HCT116 (cell line): ENCODE measurements at regions not wholly inside any gene's neighbourhood (a gene's known extent, or its start where the extent isn't known, plus 50 kb on each side); places are given as distances from the start of the nearest gene placed in this dataset.
"Not testable (repeated sequence)": the region's sequence is repeated elsewhere in the genome, so short reads cannot be mapped to it uniquely, and the experiment has no call there.

Experiments
- ATAC-seq: fragments of 200-7000 bp; cut with Tn5 transposase; 2 replicates; pipeline ENCODE4 v1.9.1; 2020; ENCODE audit warnings: mild to moderate bottlenecking, moderate library complexity
- BruUV-seq: library from RNA; stranded (reverse); fragments of 400-500 nt; replicated peaks from 2 replicates; lab custom pipeline; 2021; lab: Mats Ljungman, UMichigan
- CTCF ChIA-PET: fragments of 300-600 bp; sonication (Branson Sonifier 250); formaldehyde crosslinking; loops from one replicate; lab custom pipeline; 2021; ENCODE audit warnings: antibody characterized with exemption; lab: Charles Lee
- POLR2A ChIA-PET: fragments of 300-600, 350-600 bp; sonication (Branson Sonifier 250); formaldehyde crosslinking; loops from one replicate; lab custom pipeline; 2021; ENCODE audit warnings: antibody characterized with exemption; lab: Charles Lee
- RAD21 ChIA-PET, 2 experiments: fragments of 300-600 bp; sonication (Branson Sonifier 250); formaldehyde crosslinking; loops; one replicate each; lab custom pipeline; 2023; ENCODE audit warnings: low total read pairs in 2 of 2; ENCODE audit not compliant: uncharacterized antibody in 2 of 2, unreplicated experiment in 2 of 2, low non-redundant PET in 1 of 2; lab: Charles Lee
- DNase-seq: peaks from one replicate; pipeline ENCODE4 v3.0.0-alpha.2; 2010; ENCODE audit warnings: low read depth, low spot score
- H2AFZ ChIP-seq: fragments of 200-600 bp; shearing (Covaris generic), sonication (generic); 2 replicates; pipeline ENCODE4 v1.6.1; 2017; ENCODE audit warnings: low read depth, mixed run types, mixed read lengths, antibody characterized with exemption, low read length; ENCODE audit not compliant: poor library complexity, severe bottlenecking
- H3K27ac ChIP-seq: 2 replicates; pipeline ENCODE4 v1.5.1; 2012; ENCODE audit warnings: low read depth, low read length
- H3K27me3 ChIP-seq: fragments of 200-600 bp; sonication (generic); 2 replicates; pipeline ENCODE4 v1.6.1; 2016; ENCODE audit warnings: mixed run types, low read length, mixed read lengths; ENCODE audit not compliant: insufficient read depth
- H3K36me3 ChIP-seq, 2 experiments: fragments of 200-500 bp in 1 of 2; fragments of 200-600 bp in 1 of 2; sonication (Bioruptor generic) in 1 of 2; sonication (generic) in 1 of 2; 2 replicates each; pipeline versions ENCODE4 v1.5.1 to v1.6.1; 2014 to 2016; ENCODE audit warnings: low read length in 2 of 2, inconsistent platforms in 1 of 2, mixed read lengths in 1 of 2, mixed run types in 1 of 2; ENCODE audit not compliant: insufficient read depth in 2 of 2, control insufficient read depth in 1 of 2
- H3K4me1 ChIP-seq, 2 experiments: fragments of 200-600 bp in 1 of 2; sonication (generic) in 1 of 2; 2 replicates each; pipeline versions ENCODE4 v1.5.1 to v1.6.1; 2012 to 2017; ENCODE audit warnings: low read length in 2 of 2, inconsistent platforms in 1 of 2, mild to moderate bottlenecking in 1 of 2, mixed read lengths in 1 of 2, mixed run types in 1 of 2, moderate library complexity in 1 of 2; ENCODE audit not compliant: insufficient read depth in 2 of 2, control insufficient read depth in 1 of 2
- H3K4me2 ChIP-seq: fragments of 200-600 bp; sonication (generic); 2 replicates; pipeline ENCODE4 v1.6.1; 2017; ENCODE audit warnings: mixed run types, low read length, mixed read lengths
- H3K4me3 ChIP-seq, 2 experiments: fragments of 200-600 bp in 1 of 2; sonication (generic) in 1 of 2; replicated peaks in 1 of 2; 2 replicates each; pipeline ENCODE4 v1.5.1; 2011 to 2016; ENCODE audit warnings: low read length in 2 of 2, control low read depth in 1 of 2, low read depth in 1 of 2, mild to moderate bottlenecking in 1 of 2, mixed read lengths in 1 of 2, mixed run types in 1 of 2
- H3K79me2 ChIP-seq: fragments of 200-600 bp; sonication (generic); 2 replicates; pipeline ENCODE4 v1.6.1; 2017; ENCODE audit warnings: mild to moderate bottlenecking, mixed run types, low read length, moderate library complexity, mixed read lengths; ENCODE audit not compliant: insufficient read depth
- H3K9ac ChIP-seq: fragments of 200-600 bp; sonication (generic); 2 replicates; pipeline ENCODE4 v1.6.1; 2016; ENCODE audit warnings: low read length, mixed read lengths
- H3K9me2 ChIP-seq: fragments of 200-600 bp; sonication (generic), shearing (Covaris generic); 2 replicates; pipeline ENCODE4 v1.6.1; 2017; ENCODE audit warnings: mixed run types, mild to moderate bottlenecking, moderate library complexity; ENCODE audit not compliant: insufficient read depth
- H3K9me3 ChIP-seq, 2 experiments: fragments of 200-500 bp in 1 of 2; fragments of 200-600 bp in 1 of 2; sonication (Bioruptor generic) in 1 of 2; sonication (generic) in 1 of 2; 2 replicates each; pipeline ENCODE4 v1.6.1; 2014 to 2017; ENCODE audit warnings: low read length in 2 of 2, mixed read lengths in 2 of 2, inconsistent platforms in 1 of 2, low read depth in 1 of 2, mild to moderate bottlenecking in 1 of 2, mixed run types in 1 of 2, moderate library complexity in 1 of 2; ENCODE audit not compliant: control insufficient read depth in 1 of 2, insufficient read depth in 1 of 2
- H4K20me1 ChIP-seq: fragments of 200-600 bp; sonication (generic), shearing (Covaris generic); 2 replicates; pipeline ENCODE4 v1.6.1; 2017; ENCODE audit warnings: mixed run types, mild to moderate bottlenecking, moderate library complexity; ENCODE audit not compliant: insufficient read depth
- ATF3 ChIP-seq: IDR thresholded peaks from 2 replicates; pipeline ENCODE4 v1.6.1; 2012
- EZH2 ChIP-seq: fragments of 200-600 bp; sonication (generic); IDR thresholded peaks from 2 replicates; pipeline ENCODE4 v1.6.1; 2017; ENCODE audit warnings: antibody characterized with exemption, mixed run types
- JUND ChIP-seq: IDR thresholded peaks from 2 replicates; pipeline ENCODE4 v1.6.1; 2012
- MAX ChIP-seq: IDR thresholded peaks from 2 replicates; pipeline ENCODE4 v1.6.1; 2012
- POLR2A ChIP-seq: IDR thresholded peaks from 2 replicates; pipeline ENCODE4 v1.7.0; 2011; ENCODE audit warnings: borderline replicate concordance; ENCODE audit not compliant: insufficient read depth, insufficient read length; ENCODE audit errors: extremely low read depth
- POLR2AphosphoS5 ChIP-seq: IDR thresholded peaks from 2 replicates; pipeline ENCODE4 v1.6.1; 2011; ENCODE audit warnings: mild to moderate bottlenecking, low read depth, low read length, moderate library complexity
- REST ChIP-seq: IDR thresholded peaks from 2 replicates; pipeline ENCODE4 v1.6.1; 2012; ENCODE audit warnings: low read depth
- SIN3A ChIP-seq: IDR thresholded peaks from 2 replicates; pipeline ENCODE4 v1.6.1; 2012; ENCODE audit warnings: low read depth
- SRF ChIP-seq: IDR thresholded peaks from 2 replicates; pipeline ENCODE4 v1.6.1; 2012; ENCODE audit warnings: low read depth
- YY1 ChIP-seq: IDR thresholded peaks from 2 replicates; pipeline ENCODE4 v1.6.1; 2011; ENCODE audit warnings: low read length, low read depth, moderate library complexity, mild to moderate bottlenecking; ENCODE audit not compliant: insufficient replicate concordance; ENCODE audit errors: extremely low read depth
- ZBTB33 ChIP-seq: IDR thresholded peaks from 2 replicates; pipeline ENCODE4 v1.6.1; 2011; ENCODE audit warnings: mild to moderate bottlenecking, low read length, moderate library complexity; ENCODE audit not compliant: insufficient replicate concordance; ENCODE audit errors: extremely low read depth
- ZFX ChIP-seq: fragments of 450-650 bp; IDR thresholded peaks from 2 replicates; pipeline ENCODE4 v1.6.1; 2017
- intact Hi-C: fragments of 100-400 bp; cut with micrococcal nuclease; formaldehyde crosslinking; loops from 2 replicates; pipeline ENCODE4 v1.10.0; 2022

GRCh38 chr22:11065876-11066457 lies 4462.0 kb upstream of the OR11H1 start:
- H3K4me3 ChIP-seq, H3K4me1 ChIP-seq, ATAC-seq, H3K27me3 ChIP-seq, H3K27ac ChIP-seq, H3K36me3 ChIP-seq, DNase-seq, H3K9me2 ChIP-seq, BruUV-seq, RAD21 ChIA-PET, POLR2A ChIA-PET, H3K79me2 ChIP-seq, H3K4me2 ChIP-seq, H4K20me1 ChIP-seq, intact Hi-C loops, H2AFZ ChIP-seq, CTCF ChIA-PET, H3K9ac ChIP-seq: not testable (repeated sequence)
- H3K9me3 ChIP-seq: peaks cover 34% of the 10 kb centered on the region in 2 experiments; a peak in 3 of 4 replicates

GRCh38 chr22:11066458-11067285 lies 4461.3 kb upstream of the OR11H1 start:
- Histone ChIP-seq H3K36me3 (no peaks in the 10 kb centered on the region), H3K4me1 (no peaks in the 10 kb centered on the region), H3K27ac (no peak overlapping the region), H3K4me2 (no peak overlapping the region), H3K9ac (no peak overlapping the region), H3K9me3 (peaks cover 32 to 34% of the 10 kb centered on the region in 2 experiments; a peak in 3 of 4 replicates), H3K79me2 (no peaks in the 10 kb centered on the region), H4K20me1 (no peaks in the 10 kb centered on the region), H3K9me2 (no peaks in the 10 kb centered on the region), H2AFZ (no peak overlapping the region), H3K27me3 (no peaks in the 10 kb centered on the region), H3K4me3 (no peak overlapping the region)
- RAD21 ChIA-PET: no interaction called here
- DNase-seq (no peak), ATAC-seq (no peak)
- CTCF ChIA-PET: no interaction called here
- intact Hi-C loops: no loop called here
- POLR2A ChIA-PET: no interaction called here
- no TSS peak for BruUV-seq
- TF ChIP-seq SRF: no peak
- no peak for TF ChIP-seq SIN3A
- no peak for TF ChIP-seq ATF3
- TF ChIP-seq POLR2AphosphoS5: no peak
- TF ChIP-seq MAX: no peak
- no peak for TF ChIP-seq EZH2
- no peak for TF ChIP-seq ZFX
- no peak for TF ChIP-seq REST
- no peak for TF ChIP-seq ZBTB33
- TF ChIP-seq JUND: no peak
- TF ChIP-seq POLR2A: no peak
- no peak for TF ChIP-seq YY1
